ENCODE measurements at regions not wholly inside any gene's neighbourhood (a gene's known extent, or its start where the extent isn't known, plus 50 kb on each side); places are given as distances from the start of the nearest gene placed in this dataset.

GRCh38 chr17:71269201-71269600 lies 851.6 kb upstream of the SOX9 start:
- TF ChIP-seq, protein P1, sequence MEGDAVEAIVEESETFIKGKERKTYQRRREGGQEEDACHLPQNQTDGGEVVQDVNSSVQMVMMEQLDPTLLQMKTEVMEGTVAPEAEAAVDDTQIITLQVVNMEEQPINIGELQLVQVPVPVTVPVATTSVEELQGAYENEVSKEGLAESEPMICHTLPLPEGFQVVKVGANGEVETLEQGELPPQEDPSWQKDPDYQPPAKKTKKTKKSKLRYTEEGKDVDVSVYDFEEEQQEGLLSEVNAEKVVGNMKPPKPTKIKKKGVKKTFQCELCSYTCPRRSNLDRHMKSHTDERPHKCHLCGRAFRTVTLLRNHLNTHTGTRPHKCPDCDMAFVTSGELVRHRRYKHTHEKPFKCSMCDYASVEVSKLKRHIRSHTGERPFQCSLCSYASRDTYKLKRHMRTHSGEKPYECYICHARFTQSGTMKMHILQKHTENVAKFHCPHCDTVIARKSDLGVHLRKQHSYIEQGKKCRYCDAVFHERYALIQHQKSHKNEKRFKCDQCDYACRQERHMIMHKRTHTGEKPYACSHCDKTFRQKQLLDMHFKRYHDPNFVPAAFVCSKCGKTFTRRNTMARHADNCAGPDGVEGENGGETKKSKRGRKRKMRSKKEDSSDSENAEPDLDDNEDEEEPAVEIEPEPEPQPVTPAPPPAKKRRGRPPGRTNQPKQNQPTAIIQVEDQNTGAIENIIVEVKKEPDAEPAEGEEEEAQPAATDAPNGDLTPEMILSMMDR (IDR thresholded peaks at IDR 0.05; ENCODE audit: insufficient read depth, low read length, poor library complexity, severe bottlenecking) = no peak
- TF ChIP-seq EZH2phosphoT487 (conservative IDR thresholded peaks at IDR 0.05; ENCODE audit: low read length) = no peak
